SK-N-SH treated with all-trans-retinoic acid at 6 μM for 48 hours (cell line): ENCODE measurements at regions not wholly inside any gene's neighbourhood (a gene's known extent, or its start where the extent isn't known, plus 50 kb on each side); places are given as distances from the start of the nearest gene placed in this dataset.

Source experiments
- ARNTL ChIP-seq: fragments of 450-650 bp; formaldehyde crosslinking; IDR thresholded peaks from 2 replicates; pipeline ENCODE4 v1.5.0; 2020; ENCODE audit warnings: low read depth, mild to moderate bottlenecking, moderate library complexity, borderline replicate concordance
- GLIS3 ChIP-seq: fragments of 250-450 bp; sonication (Bioruptor Pico); IDR thresholded peaks from 2 replicates; pipeline ENCODE4 v1.5.0; 2020; ENCODE audit warnings: mild to moderate bottlenecking, moderate library complexity
- OSR1 ChIP-seq: fragments of 250-450 bp; sonication (Bioruptor Pico); IDR thresholded peaks from 2 replicates; pipeline ENCODE4 v1.8.0; 2022; ENCODE audit warnings: moderate library complexity, mild to moderate bottlenecking, inconsistent platforms
- PATZ1 ChIP-seq: fragments of 250-450 bp; sonication (Bioruptor Pico); IDR thresholded peaks from 2 replicates; pipeline ENCODE4 v1.8.0; 2020; ENCODE audit warnings: mild to moderate bottlenecking, moderate library complexity, borderline replicate concordance
- TCF4 ChIP-seq: fragments of 250-450 bp; sonication (Bioruptor Pico); IDR thresholded peaks from 2 replicates; pipeline ENCODE4 v1.8.0; 2021; ENCODE audit warnings: mild to moderate bottlenecking, moderate library complexity, borderline replicate concordance

GRCh38 chrX:138034136-138034535 is 468.2 kb downstream of the ZIC3 start:
- TF ChIP-seq TCF4 (CRISPR knock-in tag) = no peak
- no peak for TF ChIP-seq GLIS3 (CRISPR knock-in tag)
- no peak for TF ChIP-seq ARNTL (CRISPR knock-in tag)
- TF ChIP-seq PATZ1 (CRISPR knock-in tag) = no peak
- TF ChIP-seq OSR1 (CRISPR knock-in tag) = no peak
